ENCODE measurements at regions not wholly inside any gene's neighbourhood (a gene's known extent, or its start where the extent isn't known, plus 50 kb on each side); places are given as distances from the start of the nearest gene placed in this dataset.
A peak's percentile ranks its signal among the peaks of the same experiment; 100 is the strongest.

DNA sequence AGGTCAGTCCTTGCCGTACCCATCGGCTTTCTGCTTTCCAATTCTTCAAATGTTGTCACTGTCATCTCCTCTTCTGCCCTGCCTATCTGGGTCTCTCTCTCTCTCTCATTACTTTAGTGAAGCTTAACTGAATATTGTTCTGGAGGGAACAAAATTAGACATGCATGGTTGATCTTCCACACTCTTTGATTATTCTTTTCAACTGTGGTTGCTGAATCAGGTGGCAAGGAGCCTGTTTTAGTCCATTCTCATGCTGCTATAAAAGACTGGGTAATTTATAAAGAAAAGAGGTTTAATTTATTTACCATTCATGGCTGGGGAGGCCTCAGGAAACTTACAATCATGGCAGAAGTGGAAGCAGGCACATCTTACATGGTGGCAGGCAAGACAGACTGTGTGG is 157.9 kb downstream of the ARL4C start:
- DNase-seq (ENCODE audit: low spot score), result no peak

DNA sequence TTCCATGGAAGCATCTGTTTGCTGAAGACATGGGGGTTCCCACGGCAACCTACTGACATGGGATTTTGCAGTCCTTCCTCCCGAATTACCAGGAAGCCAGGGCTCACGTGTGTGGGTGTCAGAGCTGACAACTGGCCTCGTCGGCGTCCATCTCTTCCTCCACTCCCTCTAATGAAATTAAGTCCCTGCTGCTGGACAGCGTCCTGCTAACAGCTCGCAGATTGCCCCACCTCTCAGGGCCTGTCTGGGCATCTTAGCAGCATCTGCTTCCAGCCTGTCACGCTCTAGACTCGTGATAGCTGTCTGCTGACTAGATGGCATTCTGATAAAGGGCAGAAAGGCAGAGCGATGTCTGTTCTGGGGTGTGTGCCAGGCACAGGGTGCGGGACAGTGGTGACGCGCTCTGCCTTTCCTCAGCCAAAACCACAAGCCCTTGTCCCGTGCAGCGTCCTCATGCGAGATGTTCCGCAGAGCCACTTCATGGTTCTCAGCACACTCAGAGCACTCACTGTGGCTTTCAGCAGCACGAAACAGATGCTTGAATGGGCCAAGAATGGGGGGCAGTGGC is 161.1 kb downstream of the ARL4C start:
- peak; percentile 89 for DNase-seq (ENCODE audit: low spot score)

DNA sequence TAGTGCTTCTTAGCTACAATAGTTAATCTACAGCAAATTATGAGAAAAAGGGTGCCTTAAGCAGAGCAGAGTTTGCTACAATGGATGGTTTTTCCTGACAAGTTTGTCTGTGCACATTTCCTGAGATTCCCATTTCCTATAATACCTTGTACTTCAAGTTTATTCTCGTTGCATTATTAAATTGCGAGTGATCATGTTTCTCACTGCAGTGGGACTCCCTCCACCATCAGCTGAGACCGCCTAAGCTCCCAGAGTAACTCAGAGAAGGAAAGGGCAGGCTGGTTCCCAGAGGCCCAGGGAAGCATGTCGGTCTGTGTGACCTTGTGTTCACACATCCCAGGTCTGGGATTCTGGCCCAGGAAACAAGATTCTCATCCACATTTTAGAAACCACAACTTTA is 162.1 kb downstream of the ARL4C start:
- no peak for DNase-seq (ENCODE audit: low spot score)

DNA sequence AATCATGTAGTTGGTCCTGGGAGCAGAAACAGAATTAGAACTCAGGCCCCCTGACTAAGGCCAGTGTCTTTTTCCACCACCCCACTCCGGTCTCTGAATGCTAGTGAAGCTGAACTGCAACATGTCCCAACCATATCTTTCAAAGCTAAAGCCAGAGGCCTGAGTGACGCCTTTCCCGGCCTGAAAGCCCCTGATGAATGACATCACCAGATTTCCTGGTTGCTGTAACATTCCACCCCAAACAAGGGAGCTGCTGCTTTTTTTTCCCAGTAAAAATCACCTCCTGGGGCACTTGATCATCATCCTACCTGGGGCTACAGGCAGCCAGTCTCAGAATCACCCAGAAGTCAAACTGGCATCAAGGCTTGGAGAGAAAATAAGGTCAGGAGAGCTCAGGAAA is 162.7 kb downstream of the ARL4C start:
- DNase-seq (ENCODE audit: low spot score), result no peak

DNA sequence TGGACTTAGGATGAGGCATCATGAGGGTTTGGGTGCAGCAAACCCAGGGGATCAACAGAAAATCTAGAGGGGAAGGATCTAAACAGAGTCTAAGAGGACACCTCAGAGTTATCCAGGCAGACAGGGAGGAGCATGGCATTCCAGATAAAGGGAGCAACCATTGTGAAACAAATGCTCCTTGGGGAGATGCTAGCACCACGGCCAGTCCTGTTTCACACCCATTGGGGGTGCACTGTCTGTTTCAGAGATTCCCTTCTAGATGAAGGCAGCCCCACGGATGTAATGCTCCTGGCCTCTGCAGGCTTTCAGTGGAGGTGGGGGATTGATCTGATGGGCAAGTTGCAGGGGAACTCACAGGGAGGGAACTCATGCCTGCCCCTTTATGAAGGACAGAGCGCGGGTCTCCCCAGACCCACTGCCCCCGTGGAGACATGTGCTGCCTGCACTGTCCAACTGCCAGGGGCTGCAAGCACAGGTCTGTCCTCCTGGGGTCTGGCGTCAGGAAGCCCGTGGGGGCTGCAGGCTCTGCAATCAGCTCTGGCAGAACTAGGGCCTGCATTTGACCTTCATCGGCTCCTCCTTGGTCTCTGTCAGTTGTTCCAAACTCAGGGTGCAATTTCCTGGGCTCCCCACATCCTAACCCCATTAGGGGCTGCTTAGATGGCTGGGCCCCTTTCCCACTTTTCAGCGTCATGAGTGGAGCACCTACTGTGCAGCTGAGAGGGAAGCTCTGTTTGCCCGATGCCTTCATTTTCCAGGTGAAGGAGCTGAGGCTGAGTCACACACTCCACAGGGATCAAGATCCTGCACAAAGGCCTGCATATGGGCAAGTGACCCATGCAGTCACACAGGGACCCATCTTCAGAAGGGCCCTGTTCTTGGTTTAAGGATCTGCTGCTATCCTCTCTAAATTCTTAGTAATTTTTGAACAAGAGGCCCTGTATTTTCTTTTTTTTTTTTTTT is 163.4 kb downstream of the ARL4C start:
- DNase-seq (ENCODE audit: low spot score), result no peak

DNA sequence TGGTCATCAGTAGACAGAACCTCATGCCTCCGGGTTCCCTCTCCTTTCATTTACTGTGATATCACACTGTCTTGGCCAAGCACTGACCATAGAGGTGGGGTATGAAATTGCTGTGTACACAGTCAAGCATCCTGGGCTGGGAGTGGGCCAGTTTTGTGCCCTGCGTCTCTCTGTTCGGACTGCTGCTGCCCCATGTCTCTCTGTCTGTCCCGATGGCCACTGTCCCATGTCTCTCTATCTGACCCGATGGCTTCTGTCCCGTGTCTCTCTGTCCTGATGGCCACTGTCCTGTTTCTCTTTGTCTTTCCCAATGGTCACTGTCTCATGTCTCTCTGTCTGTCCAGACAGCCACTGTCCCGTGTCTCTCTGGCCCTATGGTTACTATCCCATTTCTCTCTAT is 164.9 kb downstream of the ARL4C start:
- no peak for DNase-seq (ENCODE audit: low spot score)

DNA sequence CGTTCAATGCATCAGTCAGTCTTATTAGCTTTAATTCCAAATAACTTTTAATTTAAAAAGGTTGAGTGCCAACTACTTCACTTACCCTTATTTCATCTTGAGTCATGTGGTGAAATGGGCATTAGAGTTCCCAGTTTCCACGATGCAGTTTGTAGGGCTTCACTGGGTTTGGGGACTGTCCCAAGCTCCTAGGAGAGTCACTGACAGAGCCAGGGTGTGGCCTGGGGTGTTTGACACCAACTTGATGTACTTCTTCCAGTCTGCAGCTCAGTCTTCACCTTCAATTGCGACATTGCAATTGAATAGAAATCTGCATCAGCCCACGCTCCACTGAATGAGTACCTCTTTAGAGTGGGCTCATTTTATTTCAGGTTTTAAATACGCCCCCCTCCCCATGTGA is 165.3 kb downstream of the ARL4C start:
- no peak for DNase-seq (ENCODE audit: low spot score)

DNA sequence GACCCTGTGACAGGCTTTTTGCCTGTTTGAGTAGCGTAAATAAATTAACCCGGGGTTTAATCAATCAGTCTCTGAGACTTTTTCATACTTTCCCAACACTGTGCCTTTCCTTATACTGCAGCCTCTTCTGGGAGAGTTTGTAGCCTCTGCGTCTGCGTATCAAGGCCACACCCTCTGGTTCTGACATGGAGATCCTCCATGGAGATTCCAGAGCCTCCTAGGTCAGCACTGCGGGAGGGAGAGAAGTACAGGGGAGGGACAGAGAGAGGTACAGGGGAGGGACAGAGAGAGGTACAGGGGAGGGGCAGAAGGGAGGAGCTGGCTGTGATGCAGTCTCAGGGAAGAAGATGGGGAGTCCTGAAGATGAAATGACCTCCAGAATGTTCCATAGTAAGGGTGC is 166.0 kb downstream of the ARL4C start:
- DNase-seq (ENCODE audit: low spot score), result no peak

DNA sequence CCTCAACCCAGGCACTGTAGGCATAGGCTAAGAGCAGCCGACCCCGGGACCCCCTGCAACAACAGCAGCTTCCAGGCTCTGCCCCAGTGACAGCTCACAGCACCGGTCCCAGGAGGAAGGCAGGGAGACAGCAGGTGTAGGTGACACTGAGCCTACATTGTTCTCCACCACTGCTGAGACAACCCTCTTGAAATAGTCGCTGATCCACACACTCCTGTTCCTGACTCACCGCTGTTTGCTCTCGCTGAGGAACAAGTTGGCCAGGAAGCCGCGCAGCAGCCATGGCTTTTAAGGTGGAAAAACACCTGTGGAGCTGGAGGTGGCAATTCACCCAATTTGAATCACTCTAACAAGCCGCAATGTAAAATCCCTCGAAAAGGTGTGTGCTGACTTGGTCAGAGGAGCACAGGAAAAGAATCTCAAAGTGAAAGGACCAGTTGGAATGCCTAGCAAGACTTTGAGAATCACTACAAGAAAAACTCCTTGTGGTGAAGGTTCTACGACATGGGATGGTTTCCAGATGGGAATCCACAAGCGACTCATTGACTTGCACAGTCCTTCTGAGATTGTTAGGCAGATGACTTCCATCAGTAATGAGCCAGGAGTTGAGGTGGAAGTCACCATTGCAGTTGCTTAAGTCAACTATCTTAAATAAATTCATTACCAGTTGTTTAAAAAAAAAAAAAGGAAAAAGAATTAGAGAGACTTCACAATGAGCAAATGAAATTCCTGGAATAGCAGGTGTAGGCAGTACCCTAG is 167.5 kb downstream of the ARL4C start:
- no peak for DNase-seq (ENCODE audit: low spot score)

DNA sequence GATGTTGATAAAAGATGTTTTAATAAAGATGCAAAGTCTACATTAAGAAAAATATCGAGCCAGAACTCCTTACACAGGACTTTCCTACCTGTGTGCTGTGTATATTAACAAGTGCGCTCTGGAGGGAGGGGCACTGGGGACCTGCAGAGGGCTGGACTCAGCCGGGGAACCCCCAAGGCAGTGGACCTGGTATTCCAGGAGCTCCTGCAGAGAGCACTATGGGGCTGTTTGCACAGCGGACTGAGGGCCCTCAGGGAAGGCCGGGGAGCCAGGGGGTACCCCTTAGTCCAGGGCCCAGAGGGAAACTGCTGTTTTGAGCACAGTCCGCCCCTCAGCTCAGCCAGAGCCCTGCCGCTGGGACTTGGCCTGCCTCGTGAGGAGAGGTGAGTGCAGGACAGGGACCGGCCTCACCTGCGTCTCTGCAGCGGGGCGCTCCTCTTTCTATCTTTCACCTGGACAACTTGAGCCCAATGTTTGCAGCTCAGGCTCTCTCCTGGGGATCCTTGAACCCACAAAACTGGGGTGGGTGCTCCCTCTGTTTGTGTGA is 168.4 kb downstream of the ARL4C start:
- DNase-seq (ENCODE audit: low spot score), result no peak

DNA sequence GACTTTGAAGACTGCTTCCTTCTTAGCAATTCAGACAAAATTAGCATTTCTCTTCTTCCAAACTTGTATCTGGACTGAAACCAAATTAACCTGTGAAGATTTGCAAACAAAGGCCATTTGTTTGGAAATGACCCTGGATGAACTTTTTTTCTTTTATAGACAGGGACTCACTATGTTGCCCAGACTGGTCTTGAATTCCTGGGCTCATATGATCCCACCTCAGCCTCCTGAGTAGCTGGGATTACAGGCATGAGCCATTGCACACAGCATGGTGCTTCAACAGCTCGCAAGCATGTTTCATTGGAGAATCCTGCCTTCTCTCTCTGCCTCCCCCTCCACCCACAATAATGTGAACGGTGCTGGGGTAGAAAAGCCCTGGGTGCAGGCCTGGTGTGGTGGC is 170.2 kb downstream of the ARL4C start:
- DNase-seq (ENCODE audit: low spot score), result no peak

DNA sequence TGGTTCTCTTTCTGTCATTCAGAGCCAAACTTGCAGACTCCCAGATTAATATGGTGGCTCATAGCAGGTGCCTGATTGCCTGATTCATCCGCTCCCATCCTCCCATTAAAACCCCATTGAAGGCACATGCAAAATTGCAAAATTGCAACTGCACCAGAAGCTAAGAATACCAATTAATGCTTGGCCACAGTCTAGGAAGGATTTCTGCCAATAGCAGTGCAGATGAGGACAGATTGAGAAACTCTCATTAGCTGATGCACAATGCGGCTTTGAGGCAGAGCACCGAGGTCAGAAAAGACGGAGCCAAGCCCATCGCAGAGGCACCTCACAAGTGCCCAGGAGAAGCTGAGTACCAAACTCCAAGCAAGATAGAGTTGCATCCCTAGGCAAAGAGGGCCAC is 172.8 kb downstream of the ARL4C start:
- peak; percentile 24 for DNase-seq (ENCODE audit: low spot score)

DNA sequence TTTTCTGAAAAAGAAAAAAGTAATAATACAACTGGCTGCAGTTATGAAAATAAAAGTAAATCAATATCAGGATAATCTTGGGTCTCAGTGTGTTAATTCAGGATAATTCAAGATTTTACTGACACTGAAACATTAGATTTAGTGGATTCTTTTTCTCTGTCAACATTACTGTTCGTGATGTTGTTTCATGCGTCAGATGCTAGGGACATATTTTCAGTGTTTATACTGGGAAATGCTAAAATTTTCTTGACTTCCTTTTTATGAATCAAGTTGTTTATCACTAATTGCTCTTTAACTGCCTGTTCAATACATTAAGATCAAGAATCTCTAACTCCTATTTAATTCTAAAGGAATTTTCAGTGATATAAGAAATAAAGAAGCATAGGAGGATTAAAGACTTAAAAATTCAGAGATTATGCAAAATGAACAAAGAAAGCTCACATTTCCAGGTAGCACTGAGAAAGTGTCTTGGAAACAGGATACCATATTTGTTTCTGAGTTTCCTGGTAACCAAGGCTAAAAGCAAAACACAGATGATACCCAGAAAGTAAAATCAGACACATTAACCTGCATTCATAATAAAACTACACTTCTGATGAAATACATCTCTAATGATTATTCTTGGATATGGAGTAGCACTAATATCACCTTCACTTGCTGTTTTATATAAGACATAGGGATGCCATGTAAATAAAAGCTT is 174.0 kb downstream of the ARL4C start:
- no peak for DNase-seq (ENCODE audit: low spot score)

DNA sequence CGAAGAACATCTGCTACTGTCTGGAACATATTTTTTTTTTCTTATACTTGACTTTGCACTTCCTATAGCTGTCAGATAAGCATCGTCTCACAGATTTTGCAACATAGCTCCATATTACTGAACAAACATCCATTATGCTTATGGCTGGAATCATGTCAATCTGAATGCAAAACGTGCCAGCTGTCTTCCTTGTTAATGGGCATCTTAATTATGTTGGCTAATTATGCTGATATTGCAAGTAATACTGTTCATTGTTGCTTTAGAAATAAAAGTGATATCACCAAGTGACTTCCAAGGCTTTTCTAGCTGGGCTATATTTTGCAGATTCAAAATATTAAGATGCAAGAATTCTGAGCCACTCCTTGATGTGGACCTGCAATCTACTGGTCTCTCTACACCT is 176.8 kb downstream of the ARL4C start:
- no peak for DNase-seq (ENCODE audit: low spot score)

DNA sequence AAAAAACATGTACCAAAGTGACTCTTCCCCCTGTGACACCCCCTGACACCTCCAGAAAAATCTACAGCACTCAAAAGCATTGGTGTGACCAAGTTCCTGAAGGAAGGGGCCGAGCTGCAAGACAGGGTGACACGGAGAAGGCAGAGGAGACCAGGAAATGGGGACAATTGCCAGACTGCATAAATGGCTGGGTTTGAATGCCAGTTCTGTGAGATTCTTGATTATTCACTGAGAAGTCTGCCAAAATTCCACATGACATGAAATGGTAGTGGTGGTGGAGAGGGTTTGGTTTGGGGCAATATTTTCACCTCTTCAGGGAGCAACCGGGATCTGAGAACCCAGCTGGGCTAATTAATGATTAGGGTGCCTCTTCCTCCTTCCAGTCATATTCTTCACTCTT is 178.5 kb downstream of the ARL4C start:
- no peak for DNase-seq (ENCODE audit: low spot score)

DNA sequence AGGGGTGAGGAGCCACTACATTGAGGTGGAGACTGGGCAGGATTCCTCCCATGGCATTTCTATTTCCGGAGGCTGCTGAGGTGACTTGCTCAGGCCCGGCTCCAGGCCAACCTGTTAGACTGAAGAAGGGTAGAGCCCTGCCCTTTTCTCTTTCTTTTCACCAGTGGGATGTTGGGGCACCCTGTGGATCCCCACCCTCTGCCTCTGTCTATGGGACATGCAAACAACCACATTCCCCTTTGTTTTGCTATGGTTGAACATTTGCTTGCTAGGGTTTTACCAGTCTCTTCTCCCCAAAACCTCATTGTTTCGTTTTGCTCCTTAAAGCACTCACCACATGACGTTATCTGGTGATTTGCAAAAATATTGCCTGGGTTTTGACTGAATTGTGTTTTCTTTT is 183.3 kb downstream of the ARL4C start:
- DNase-seq (ENCODE audit: low spot score), result no peak

DNA sequence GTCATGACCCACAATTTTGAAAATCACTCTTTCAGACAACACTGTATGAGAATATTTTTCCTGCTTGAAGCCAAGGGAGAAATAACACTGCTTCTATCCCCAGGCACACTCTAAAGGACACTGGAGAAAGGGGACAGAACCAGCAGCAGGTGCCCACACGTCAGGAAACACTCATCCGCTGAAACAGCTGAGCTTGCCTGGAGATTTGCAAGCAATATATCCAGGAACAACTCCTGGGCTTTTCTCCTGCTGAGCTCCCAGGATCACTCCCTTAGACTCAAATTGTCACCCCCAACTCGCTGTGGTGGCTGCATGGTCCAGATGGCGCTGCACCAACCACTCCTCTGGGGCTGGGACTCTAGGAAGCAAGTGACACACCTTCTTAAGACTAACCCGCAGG is 186.7 kb downstream of the ARL4C start:
- no peak for DNase-seq (ENCODE audit: low spot score)

DNA sequence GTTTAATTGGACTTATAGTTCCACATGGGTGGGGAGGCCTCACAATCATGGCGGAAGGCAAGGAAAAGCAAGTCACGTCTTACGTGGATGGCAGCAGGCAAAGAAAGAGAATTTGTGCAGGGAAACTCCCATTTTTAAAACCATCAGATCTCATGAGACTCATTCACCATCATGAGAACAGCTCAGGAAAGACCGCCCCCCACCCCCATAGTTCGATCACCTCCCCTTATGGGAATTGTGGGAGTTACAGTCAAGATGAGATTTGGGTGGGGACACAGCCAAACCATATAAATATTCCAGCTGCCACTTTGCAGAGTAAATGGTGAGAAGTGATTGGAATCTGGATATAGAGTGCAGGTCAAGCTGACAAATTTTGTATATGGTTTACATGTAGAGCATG is 187.4 kb downstream of the ARL4C start:
- DNase-seq (ENCODE audit: low spot score), result no peak

DNA sequence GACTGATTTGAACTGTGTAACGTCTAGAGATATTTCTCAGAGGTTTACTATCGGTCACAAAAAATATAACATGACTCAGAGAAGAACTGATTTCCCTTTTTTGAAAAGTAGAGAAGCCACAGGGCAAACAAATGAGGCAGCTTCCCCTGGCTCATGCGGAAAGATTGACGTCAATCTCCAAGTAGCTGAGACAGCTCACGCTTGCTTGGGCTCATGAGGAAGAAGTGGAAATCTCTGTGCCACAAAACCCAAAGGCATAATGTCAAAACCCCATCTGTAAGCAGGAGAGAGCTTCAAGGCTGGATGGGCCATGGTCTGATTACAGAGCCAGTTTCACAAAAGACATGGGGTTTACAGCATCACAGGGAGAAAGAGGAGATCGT is 188.1 kb downstream of the ARL4C start:
- peak; percentile 23 for DNase-seq (ENCODE audit: low spot score)

DNA sequence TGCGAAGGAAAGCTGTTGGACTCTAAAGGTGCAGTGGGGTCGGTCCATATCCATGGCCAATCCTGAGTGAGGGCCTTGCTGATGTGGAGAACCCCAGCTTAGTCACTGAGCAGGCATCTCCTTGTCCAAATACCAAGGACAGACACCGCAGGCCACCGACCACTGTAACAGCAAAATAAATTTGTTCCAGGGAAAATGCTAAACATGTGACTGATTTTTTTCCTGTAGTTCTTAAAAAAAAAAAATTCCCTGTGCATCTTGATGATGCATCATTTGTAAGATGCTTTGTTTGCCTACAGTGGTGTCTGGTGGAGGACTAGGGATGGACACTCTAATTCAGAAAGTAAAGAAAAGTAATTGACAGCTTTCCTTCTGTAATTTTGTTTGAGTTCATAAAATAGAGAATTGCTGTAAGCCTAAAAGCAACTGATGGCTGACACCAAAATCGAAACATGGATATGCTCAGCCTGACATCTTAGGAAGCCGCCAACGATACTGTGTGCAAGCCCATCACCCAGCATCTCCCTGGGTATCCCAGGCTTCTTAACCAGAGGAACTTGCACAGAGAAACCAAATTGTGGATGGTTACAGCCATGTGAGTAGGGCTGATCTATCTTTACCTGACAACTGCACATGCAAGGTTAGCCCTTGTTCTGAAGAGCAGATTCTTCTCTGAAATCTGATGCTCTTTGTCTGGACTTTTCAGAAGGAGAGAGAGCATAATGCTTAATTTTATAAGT is 188.6 kb downstream of the ARL4C start:
- no peak for DNase-seq (ENCODE audit: low spot score)

DNA sequence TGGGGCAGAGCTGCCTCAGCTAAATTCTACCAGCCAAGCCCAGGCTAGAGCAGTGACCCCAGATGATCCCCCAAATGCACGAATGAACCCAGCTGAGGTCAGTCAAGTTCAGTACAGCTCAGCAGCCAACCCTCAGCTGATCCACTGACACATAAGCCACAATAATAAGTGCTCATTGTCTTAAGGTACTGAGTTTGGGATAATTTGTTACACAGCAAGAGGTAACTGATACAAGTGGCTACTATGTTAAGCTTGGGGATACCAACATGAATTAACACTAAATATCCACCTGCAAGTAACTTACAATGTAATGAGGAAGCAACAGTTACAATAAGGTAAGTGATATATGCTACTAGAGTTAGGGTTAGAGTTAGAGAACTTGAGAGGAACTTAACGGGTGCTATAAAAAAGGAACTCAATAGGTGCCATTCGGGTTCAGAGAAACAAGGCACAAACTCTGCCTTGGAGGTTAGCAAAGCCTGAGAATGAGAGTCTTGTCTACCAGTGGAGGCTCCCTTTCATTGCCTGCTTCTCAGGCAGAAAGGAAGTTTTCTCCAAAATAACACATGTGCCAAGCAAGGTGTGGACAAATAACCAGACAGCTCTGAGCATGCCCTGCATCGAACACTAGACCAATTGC is 189.4 kb downstream of the ARL4C start:
- no peak for DNase-seq (ENCODE audit: low spot score)
